Endodermal cell (in vitro differentiated cells): ENCODE measurements at regions not wholly inside any gene's neighbourhood (a gene's known extent, or its start where the extent isn't known, plus 50 kb on each side); places are given as distances from the start of the nearest gene placed in this dataset.

Source experiments
- DNase-seq: peaks from one replicate; pipeline ENCODE4 v3.0.0-alpha.2; 2017
- H3K27ac ChIP-seq: 2 replicates; pipeline ENCODE4 v1.5.1; 2013; ENCODE audit warnings: mild to moderate bottlenecking, low read depth, low read length, moderate library complexity
- H3K27me3 ChIP-seq: 2 replicates; pipeline ENCODE4 v1.6.1; 2013; ENCODE audit warnings: mild to moderate bottlenecking, low read length, moderate library complexity; ENCODE audit not compliant: insufficient read depth, control insufficient read depth, poor library complexity, severe bottlenecking
- H3K36me3 ChIP-seq: 2 replicates; pipeline ENCODE4 v1.7.0; 2013; ENCODE audit warnings: mild to moderate bottlenecking, low read length, moderate library complexity; ENCODE audit not compliant: control insufficient read depth, insufficient read depth
- H3K4me1 ChIP-seq: one replicate; pipeline ENCODE4 v1.7.0; 2013; ENCODE audit warnings: low read length; ENCODE audit not compliant: control insufficient read depth, insufficient read depth
- H3K4me3 ChIP-seq: 2 replicates; pipeline ENCODE4 v1.5.1; 2013; ENCODE audit warnings: mild to moderate bottlenecking, low read length, moderate library complexity
- H3K9ac ChIP-seq: 2 replicates; pipeline ENCODE4 v1.6.1; 2013; ENCODE audit warnings: mild to moderate bottlenecking, low read length, moderate library complexity; ENCODE audit not compliant: poor library complexity, severe bottlenecking; ENCODE audit errors: extremely low read depth
- H3K9me3 ChIP-seq: 2 replicates; pipeline ENCODE4 v1.6.1; 2013; ENCODE audit warnings: mild to moderate bottlenecking, low read length, moderate library complexity; ENCODE audit not compliant: control insufficient read depth
- H3K27ac Mint-ChIP-seq: 2 replicates; pipeline ENCODE4 v1.8.0; 2020; ENCODE audit warnings: mixed read lengths
- H3K27me3 Mint-ChIP-seq: 2 replicates; pipeline ENCODE4 v1.8.0; 2021; ENCODE audit warnings: mild to moderate bottlenecking, mixed read lengths; ENCODE audit not compliant: insufficient read depth
- H3K36me3 Mint-ChIP-seq: 2 replicates; pipeline ENCODE4 v1.8.0; 2020; ENCODE audit warnings: low read depth, mixed read lengths
- H3K4me1 Mint-ChIP-seq: 2 replicates; pipeline ENCODE4 v1.8.0; 2020; ENCODE audit warnings: mixed read lengths
- H3K4me3 Mint-ChIP-seq: 2 replicates; pipeline ENCODE4 v1.8.0; 2020; ENCODE audit warnings: mild to moderate bottlenecking, moderate library complexity, mixed read lengths
- H3K9me3 Mint-ChIP-seq: 2 replicates; pipeline ENCODE4 v1.8.0; 2020; ENCODE audit warnings: mild to moderate bottlenecking, mixed read lengths
- WGBS, 2 experiments: methylation state at CpG; one replicate each; pipeline versions ENCODE4 v1.1.5 to v1.1.7; 2013; ENCODE audit warnings: missing lambda C conversion rate in 2 of 2, mixed read lengths in 1 of 2; ENCODE audit not compliant: insufficient coverage in 1 of 2, insufficient read length in 1 of 2; 5-methylcytosine and 5-hydroxymethylcytosine counted together
- TF ChIP-seq, protein P1 (sequence below): fragments of 200-600 bp; sonication (generic); conservative IDR thresholded peaks from 2 replicates; pipeline ENCODE4 v1.5.0; 2021; ENCODE audit warnings: antibody characterized with exemption, mild to moderate bottlenecking

DNA sequence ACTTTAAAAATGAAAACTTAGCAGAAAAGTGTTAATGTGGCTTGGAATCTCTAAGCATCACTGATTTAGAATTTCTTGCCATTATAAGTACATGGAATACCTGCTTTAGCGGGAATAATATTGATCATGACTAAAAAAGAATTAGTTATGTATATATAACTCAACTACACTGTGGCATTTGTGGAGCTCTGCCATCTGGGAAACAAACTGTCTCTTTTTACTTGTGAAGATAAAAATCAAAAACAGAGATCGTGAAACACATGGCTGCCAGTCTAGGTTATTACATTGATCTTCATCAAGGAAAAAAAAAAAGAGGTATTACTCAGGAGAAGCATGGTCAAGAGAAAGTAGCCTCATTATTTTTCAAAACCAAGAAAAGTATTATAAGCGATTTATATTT is 287.4 kb downstream of the HTR1A start:
- no peak overlapping the region for H3K27ac ChIP-seq
- no peak overlapping the region for H3K4me3 ChIP-seq
- Mint-ChIP-seq H3K4me3 (no peak overlapping the region), H3K9me3 (peaks cover 2% of the 10 kb centered on the region), H3K4me1 (no peaks in the 10 kb centered on the region), H3K36me3 (no peaks in the 10 kb centered on the region), H3K27ac (no peak overlapping the region), H3K27me3 (peaks cover 2% of the 10 kb centered on the region)
- H3K9me3 ChIP-seq, result no peaks in the 10 kb centered on the region
- WGBS, 2 experiments, result 86 to 100% methylated on average over 1 to 2 of the region's 3 CpGs
- H3K27me3 ChIP-seq, result no peaks in the 10 kb centered on the region
- TF ChIP-seq, protein P1, sequence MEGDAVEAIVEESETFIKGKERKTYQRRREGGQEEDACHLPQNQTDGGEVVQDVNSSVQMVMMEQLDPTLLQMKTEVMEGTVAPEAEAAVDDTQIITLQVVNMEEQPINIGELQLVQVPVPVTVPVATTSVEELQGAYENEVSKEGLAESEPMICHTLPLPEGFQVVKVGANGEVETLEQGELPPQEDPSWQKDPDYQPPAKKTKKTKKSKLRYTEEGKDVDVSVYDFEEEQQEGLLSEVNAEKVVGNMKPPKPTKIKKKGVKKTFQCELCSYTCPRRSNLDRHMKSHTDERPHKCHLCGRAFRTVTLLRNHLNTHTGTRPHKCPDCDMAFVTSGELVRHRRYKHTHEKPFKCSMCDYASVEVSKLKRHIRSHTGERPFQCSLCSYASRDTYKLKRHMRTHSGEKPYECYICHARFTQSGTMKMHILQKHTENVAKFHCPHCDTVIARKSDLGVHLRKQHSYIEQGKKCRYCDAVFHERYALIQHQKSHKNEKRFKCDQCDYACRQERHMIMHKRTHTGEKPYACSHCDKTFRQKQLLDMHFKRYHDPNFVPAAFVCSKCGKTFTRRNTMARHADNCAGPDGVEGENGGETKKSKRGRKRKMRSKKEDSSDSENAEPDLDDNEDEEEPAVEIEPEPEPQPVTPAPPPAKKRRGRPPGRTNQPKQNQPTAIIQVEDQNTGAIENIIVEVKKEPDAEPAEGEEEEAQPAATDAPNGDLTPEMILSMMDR, result no peak
- H3K9ac ChIP-seq, result no peak overlapping the region
- no peaks in the 10 kb centered on the region for H3K36me3 ChIP-seq
- no peak for DNase-seq
- no peaks in the 10 kb centered on the region for H3K4me1 ChIP-seq

DNA sequence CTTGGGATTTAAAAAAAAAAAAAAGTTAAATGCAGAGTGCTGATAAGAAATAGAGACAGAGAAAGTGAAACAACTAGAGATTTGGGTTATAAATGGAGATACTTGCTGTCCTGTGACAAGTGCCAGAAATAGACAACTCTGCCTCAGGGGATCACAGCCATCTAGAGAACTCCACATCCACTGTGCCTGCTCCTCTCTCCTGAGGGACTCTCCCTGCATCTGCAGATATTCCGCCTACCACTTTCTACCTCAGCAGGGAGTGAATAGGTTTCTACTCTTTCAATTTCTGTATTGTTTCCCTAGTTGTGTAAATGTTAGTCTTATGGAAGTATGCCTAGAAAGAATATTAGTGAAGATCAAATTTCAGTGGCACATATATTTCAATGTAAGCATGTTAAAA is 307.2 kb downstream of the HTR1A start:
- H3K4me3 Mint-ChIP-seq, result no peak overlapping the region
- no peaks in the 10 kb centered on the region for H3K4me1 Mint-ChIP-seq
- Histone ChIP-seq H3K27ac (no peak overlapping the region), H3K36me3 (no peaks in the 10 kb centered on the region), H3K4me3 (no peak overlapping the region), H3K9me3 (no peaks in the 10 kb centered on the region), H3K9ac (no peak overlapping the region), H3K27me3 (no peaks in the 10 kb centered on the region), H3K4me1 (no peaks in the 10 kb centered on the region)
- H3K27me3 Mint-ChIP-seq, result no peaks in the 10 kb centered on the region
- no peaks in the 10 kb centered on the region for H3K9me3 Mint-ChIP-seq
- TF ChIP-seq, protein P1, result no peak
- no peak for DNase-seq
- WGBS, 2 experiments, result 86% methylated on average over 1 of the region's 1 CpG; no CpG with 5 or more reads in 1 of the 2 experiments
- H3K27ac Mint-ChIP-seq, result peak overlapping the region; percentile 11
- H3K36me3 Mint-ChIP-seq, result no peaks in the 10 kb centered on the region

DNA sequence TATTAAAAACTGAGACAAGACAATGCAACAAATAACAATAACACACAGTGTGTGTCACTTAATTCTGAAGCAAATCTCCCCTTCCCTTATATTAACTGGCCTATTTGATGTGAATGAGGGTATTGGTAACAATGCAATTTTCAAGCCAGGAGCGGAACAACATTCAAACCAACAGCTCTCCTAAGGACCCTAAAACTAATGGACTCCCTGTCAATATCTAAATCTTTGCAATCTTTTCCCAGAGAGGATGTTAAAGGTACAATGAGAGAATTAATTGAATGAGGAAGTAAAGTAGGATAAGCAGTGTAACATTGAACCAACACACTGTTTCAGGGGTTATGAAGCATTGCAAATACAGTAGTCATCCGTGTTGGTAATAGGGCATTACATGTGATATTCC is 311.7 kb downstream of the HTR1A start:
- no peaks in the 10 kb centered on the region for H3K4me1 ChIP-seq
- TF ChIP-seq, protein P1, result no peak
- H3K4me3 ChIP-seq, result no peak overlapping the region
- no peak overlapping the region for H3K27ac Mint-ChIP-seq
- H3K36me3 ChIP-seq, result no peaks in the 10 kb centered on the region
- H3K9me3 Mint-ChIP-seq, result no peaks in the 10 kb centered on the region
- no peaks in the 10 kb centered on the region for H3K9me3 ChIP-seq
- no peaks in the 10 kb centered on the region for H3K27me3 ChIP-seq
- no peak overlapping the region for H3K4me3 Mint-ChIP-seq
- H3K4me1 Mint-ChIP-seq, result no peaks in the 10 kb centered on the region
- 88% methylated on average over 2 of the region's 2 CpGs; no CpG with 5 or more reads in 1 of the 2 experiments for WGBS, 2 experiments
- no peak overlapping the region for H3K9ac ChIP-seq
- no peaks in the 10 kb centered on the region for H3K36me3 Mint-ChIP-seq
- no peak overlapping the region for H3K27ac ChIP-seq
- no peaks in the 10 kb centered on the region for H3K27me3 Mint-ChIP-seq
- DNase-seq, result no peak
